GM12892 (cell line): ENCODE measurements at regions not wholly inside any gene's neighbourhood (a gene's known extent, or its start where the extent isn't known, plus 50 kb on each side); places are given as distances from the start of the nearest gene placed in this dataset.
"Not testable (repeated sequence)": the region's sequence is repeated elsewhere in the genome, so short reads cannot be mapped to it uniquely, and the experiment has no call there.

Experiments
- DNase-seq: peaks from one replicate; pipeline ENCODE4 v3.0.0; 2011; ENCODE audit not compliant: insufficient read length
- FAIRE-seq: peaks from 2 replicates; lab custom pipeline; 2011; peaks lifted over from hg19 to GRCh38; lab: Jason Lieb, UNC
- POLR2A ChIP-seq: IDR thresholded peaks from 2 replicates; pipeline ENCODE4 v1.6.1; 2011; ENCODE audit warnings: low read depth, low read length, control low read depth
- POLR2AphosphoS5 ChIP-seq: IDR thresholded peaks from 2 replicates; pipeline ENCODE4 v1.6.1; 2011; ENCODE audit warnings: low read depth, low read length, control low read depth
- TAF1 ChIP-seq: IDR thresholded peaks from 2 replicates; pipeline ENCODE4 v1.6.1; 2011; ENCODE audit warnings: low read depth, mild to moderate bottlenecking, control low read depth, low read length, borderline replicate concordance

- DNase-seq, result no peak
Measured at GRCh38 chr2:240239325-240239724, 98.9 kb upstream of the OTOS start.

GRCh38 chr2:240240017-240240734 is 99.7 kb upstream of the OTOS start:
- no peak for DNase-seq
- no peak for TF ChIP-seq POLR2AphosphoS5
- TF ChIP-seq POLR2A, result no peak
- no peak for TF ChIP-seq TAF1
- no peak for FAIRE-seq

More at GRCh38 chr2:240239325-240239724, 98.9 kb upstream of the OTOS start:
- FAIRE-seq, result no peak
- TF ChIP-seq POLR2AphosphoS5 (no peak), TAF1 (no peak), POLR2A (no peak)

GRCh38 chr2:240240781-240241180 is 100.3 kb upstream of the OTOS start:
- no peak for TF ChIP-seq TAF1
- no peak for TF ChIP-seq POLR2A
- no peak for TF ChIP-seq POLR2AphosphoS5
- DNase-seq, result no peak
- no peak for FAIRE-seq

GRCh38 chr2:240241572-240241971 is 101.1 kb upstream of the OTOS start:
- DNase-seq, result no peak
- FAIRE-seq, result no peak
- TF ChIP-seq POLR2AphosphoS5 (no peak), POLR2A (no peak), TAF1 (no peak)

DNA sequence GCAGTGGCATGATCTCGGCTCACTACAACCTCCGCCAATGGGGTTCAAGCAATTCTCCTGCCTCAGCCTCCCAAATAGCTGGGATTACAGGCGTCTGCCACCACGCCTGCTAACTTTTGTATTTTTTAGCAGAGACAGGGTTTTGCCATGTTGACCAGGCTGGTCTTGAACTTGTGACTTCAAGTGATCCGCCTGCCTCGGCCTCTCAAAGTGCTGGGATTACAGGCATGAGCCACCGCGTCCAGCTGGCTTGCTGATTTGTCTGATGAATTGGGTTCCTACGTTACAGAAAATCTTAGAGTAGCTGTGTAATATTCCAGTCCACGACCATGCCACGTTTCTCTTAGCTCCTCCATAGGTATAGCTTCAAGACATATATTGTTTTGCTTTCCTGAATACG is 102.6 kb upstream of the OTOS start:
- FAIRE-seq, DNase-seq: not testable (repeated sequence)

- FAIRE-seq (no peak), DNase-seq (no peak)
- no peak for TF ChIP-seq POLR2A
- no peak for TF ChIP-seq POLR2AphosphoS5
- no peak for TF ChIP-seq TAF1
Measured at GRCh38 chr2:240244543-240244942, 104.1 kb upstream of the OTOS start.

- FAIRE-seq (no peak), DNase-seq (no peak)
- no peak for TF ChIP-seq POLR2AphosphoS5
- TF ChIP-seq TAF1, result no peak
- no peak for TF ChIP-seq POLR2A
Measured at GRCh38 chr2:240245184-240245583, 104.7 kb upstream of the OTOS start.

GRCh38 chr2:240245706-240246105 is 105.2 kb upstream of the OTOS start:
- FAIRE-seq (no peak), DNase-seq (no peak)

GRCh38 chr2:240246173-240246820 is 105.8 kb upstream of the OTOS start:
- TF ChIP-seq POLR2A, result no peak
- no peak for TF ChIP-seq TAF1
- TF ChIP-seq POLR2AphosphoS5, result no peak
- DNase-seq (no peak), FAIRE-seq (no peak)

More at GRCh38 chr2:240245706-240246105, 105.2 kb upstream of the OTOS start:
- TF ChIP-seq POLR2AphosphoS5, result no peak

DNA sequence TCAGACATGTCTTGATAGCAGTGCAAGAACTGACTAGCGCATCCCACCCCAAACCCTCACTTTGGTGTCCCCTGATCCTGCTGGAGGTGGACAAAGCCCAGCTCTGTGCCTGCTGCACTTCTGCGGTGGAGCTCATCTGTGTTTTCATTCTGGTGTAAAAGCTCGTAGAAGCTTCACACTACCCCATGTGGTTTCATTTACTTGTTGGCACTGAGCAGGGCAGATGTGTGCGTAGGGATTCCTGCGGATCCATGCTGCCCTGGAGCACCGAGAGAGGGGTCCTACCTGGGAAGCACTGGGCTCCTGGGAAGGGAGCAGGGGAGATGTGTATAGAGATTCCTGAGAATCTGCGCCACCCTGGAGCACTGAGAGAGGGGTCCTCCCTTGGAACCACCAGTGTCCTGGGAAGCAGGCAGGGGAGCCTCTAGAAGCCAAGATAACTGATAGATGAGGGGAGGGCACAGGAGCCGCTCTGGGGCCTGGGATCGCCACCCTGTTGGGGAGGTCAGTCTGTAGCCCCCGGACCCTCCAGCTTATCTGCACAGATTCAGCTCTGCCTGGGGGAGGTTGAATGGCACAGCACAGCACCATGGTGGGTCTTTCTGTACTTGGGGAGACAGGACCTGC is 106.9 kb upstream of the OTOS start:
- no peak for FAIRE-seq
- no peak for DNase-seq
- TF ChIP-seq POLR2AphosphoS5 (no peak), POLR2A (no peak), TAF1 (no peak)

- no peak for DNase-seq
- no peak for FAIRE-seq
- no peak for TF ChIP-seq POLR2A
- TF ChIP-seq TAF1, result no peak
- no peak for TF ChIP-seq POLR2AphosphoS5
Measured at GRCh38 chr2:240247868-240248720, 107.6 kb upstream of the OTOS start.
